NCI-H226 (cell line): ENCODE measurements at regions not wholly inside any gene's neighbourhood (a gene's known extent, or its start where the extent isn't known, plus 50 kb on each side); places are given as distances from the start of the nearest gene placed in this dataset.

ENCODE experiments used
- DNase-seq: peaks from one replicate; pipeline ENCODE4 v3.0.0-alpha.2; 2015

GRCh38 chr19:30313353-30313750 lies 58.8 kb upstream of the ZNF536 start:
- no peak for DNase-seq

- no peak for DNase-seq
Measured at GRCh38 chr19:30314056-30314804, 58.0 kb upstream of the ZNF536 start.

GRCh38 chr19:30314805-30315155 lies 57.4 kb upstream of the ZNF536 start:
- DNase-seq = no peak

GRCh38 chr19:30315159-30315558 lies 57.0 kb upstream of the ZNF536 start:
- DNase-seq = no peak

DNA sequence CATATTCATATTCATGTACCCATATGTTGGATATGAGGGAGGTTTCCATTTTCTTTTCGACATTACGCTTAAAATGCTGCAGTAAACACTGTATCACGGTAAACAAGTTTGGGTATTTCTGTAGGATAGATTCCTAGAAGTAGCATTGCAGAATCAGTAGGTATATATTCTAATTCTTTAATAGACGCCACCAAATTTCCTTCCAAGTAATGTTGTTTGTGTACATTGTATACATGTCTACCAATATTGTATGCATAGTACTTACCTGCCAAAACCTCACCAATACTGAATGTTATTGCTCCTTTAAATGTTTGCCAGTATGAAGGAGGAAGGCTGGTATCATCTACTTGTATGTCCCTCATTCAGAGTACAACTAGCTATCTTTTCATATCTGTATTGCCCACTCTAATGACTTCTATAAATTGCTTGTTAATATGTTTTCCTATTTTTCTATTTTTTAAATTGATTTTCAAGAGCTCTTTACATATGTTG lies 56.1 kb upstream of the ZNF536 start:
- no peak for DNase-seq

DNA sequence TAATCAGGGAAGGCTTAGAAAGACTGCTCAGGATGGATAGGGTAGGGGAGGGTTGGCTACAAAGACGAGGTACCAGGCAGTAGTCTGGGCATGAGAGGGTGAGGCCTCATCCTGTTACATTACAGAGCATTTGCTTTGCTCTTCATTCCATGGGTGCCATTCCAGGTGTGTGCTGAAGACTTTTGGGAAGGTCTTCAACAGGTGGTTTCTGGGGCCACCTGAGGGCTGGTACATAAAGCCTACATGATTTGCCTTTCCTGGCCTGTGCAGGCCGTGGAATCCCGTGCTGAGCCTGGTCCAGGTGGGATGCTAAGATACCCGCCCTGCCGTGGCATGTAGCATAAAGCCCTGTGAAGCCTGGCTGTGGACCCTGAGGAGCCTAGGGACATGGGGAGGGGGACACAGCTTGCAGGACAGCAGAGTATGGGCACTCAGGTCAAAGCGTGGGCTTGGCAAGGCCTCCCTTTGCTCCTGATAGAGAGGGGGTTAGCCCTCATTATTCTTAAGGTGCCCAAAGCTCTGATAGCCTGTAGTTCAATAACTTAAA lies 55.6 kb upstream of the ZNF536 start:
- DNase-seq = no peak

DNA sequence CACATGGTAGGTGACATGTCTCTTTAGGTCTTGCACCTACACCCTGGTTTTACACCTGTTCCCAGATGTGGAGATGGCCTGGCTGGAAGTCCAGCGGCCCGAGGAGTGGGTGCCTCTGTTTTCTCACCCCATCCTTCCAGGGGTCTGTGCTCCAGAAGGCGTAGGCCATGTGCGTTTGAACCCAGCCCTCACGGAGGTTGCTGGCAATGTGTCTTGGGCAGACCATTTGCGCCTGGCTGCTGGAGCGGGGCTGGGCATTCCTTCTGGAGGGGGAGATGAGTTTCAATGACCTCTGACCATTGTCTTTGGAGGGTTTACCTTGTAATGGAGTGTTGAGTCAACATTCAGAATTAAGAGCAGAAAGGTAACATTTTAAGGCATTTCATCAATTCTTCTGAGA lies 54.8 kb upstream of the ZNF536 start:
- DNase-seq = no peak

DNA sequence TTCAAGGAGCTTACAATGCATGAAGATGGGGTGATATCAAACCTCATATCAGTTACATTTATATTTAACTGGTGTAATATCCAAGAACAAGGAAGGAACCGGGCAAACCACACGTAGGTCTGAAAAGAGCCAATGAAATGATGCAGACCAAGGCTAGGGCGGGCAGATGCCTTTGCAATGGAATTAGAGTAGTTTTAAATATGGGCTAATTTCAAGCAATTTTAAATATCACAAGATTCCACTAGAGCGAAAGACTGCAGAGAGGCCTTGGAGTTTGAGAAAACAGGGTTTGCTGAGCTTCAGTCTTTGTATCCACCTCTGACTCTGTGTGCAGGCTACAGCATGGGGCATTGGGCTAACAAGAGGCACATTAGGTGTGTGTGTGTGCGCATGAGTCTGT lies 53.9 kb upstream of the ZNF536 start:
- no peak for DNase-seq

DNA sequence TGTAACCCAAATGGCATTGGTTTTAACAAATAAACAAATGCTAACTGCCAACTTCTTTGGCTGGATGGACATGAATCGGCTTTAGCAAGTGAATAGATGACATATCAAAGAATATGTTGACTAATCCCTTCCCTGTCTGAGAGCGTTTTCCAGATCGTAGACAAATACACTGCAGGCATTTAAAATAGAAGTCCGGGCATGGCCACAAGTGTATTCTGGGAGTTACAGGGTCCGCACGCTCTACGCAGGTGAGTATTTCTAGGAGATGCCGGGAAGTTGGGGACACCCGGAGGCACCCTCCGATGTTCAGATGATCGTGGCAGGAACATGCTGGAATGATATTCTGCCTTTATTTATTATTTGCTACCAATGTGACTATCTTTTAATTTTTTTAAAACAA lies 53.2 kb upstream of the ZNF536 start:
- no peak for DNase-seq

DNA sequence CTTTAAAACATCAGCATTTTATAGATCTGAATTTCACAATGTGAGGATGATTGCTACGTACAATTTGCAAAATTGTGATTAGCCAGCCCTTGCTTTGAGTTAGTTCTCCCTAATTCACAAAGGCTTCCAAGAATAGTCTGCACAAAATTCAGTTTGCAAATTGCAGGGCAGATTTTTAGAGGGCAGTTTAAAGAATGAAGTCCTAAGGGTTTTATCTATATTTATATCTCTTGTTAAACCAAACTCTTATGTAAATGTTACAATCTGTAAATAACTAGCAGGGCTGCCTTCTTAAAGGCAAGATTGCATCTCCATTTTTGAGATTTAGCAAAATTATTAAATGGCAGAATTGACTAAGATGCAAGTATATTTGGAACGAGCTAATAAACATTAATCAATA lies 52.8 kb upstream of the ZNF536 start:
- no peak for DNase-seq

DNA sequence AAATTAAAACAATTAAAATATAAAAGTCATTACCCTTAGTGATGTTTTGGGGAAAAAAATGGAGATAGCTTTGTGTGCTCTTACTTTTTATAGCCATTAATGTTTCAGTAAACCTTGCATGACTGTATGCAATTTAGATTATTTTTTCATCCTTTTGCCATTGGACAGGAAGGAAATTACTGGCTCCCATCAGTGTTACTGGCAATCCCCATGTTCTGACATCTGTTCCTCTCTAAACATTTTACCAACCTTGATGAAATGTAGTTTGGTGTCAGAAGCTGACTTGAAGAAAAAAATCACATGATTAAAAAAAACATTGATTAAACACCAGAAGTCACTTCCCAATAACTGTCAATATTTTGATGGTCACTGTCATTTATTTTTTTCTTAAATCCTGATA lies 52.3 kb upstream of the ZNF536 start:
- no peak for DNase-seq

DNA sequence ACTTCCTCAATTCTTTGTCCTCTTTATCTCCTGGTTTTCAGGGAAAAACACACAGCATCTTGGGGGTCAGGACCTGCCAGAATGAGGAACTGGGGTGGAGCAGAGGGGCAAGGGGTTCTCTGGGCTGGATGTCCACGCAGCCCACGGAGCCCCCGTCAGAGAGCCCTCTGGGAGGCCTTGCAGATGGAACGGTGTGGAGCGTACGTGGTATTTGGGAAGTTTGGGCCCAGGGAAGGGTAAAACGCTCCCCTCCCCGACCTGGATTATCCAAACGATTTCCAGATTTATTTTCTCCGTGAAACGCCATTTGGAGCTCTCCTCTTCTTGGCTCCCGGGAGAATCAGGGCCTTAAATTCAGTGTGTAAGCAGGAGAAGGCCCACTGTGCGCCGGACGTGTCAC lies 51.7 kb upstream of the ZNF536 start:
- DNase-seq = no peak

DNA sequence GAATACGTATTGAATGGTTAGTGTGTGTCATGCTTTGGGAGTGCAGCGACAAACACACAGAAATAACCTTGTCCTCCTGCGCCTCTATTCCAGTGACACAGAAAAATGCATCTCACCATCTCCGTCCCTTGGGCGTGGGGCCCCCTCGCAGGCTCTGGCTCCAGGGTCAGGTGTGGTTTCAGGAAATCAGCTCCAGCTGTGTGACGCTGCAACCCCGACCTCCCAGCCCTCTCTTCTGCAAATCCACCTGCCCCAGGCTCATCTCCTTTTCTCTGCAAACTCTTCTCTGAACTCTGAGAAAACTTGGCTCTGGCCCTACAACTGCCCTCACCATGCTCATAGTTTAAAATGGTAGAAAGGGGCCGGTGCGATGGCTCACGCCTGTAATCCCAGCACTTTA lies 51.3 kb upstream of the ZNF536 start:
- no peak for DNase-seq
